Right lobe of liver (tissue), 4 donors: ENCODE measurements at regions not wholly inside any gene's neighbourhood (a gene's known extent, or its start where the extent isn't known, plus 50 kb on each side); places are given as distances from the start of the nearest gene placed in this dataset.

Experiments used
- CTCF ChIP-seq, 4 donors: fragments of 200-600 bp in 3 of 4; fragments of 450-650 bp in 1 of 4; IDR thresholded peaks; one replicate each; pipeline versions ENCODE4 v1.5.1 to v1.8.0; 2016 to 2022; ENCODE audit warnings: antibody characterized with exemption in 4 of 4, mild to moderate bottlenecking in 2 of 4
- POLR2A ChIP-seq: fragments of 450-650 bp; IDR thresholded peaks from one replicate; pipeline ENCODE4 v1.6.1; 2017; ENCODE audit warnings: antibody characterized with exemption, mild to moderate bottlenecking
- donor health status: DM: no; HTN: no; CAD: no.
- donor health status: DM: no; HTN: no; CAD: no.
- donor health status: DM: no; HTN: yes; CAD: no.

- TF ChIP-seq CTCF (IDR thresholded peaks at IDR 0.05) (no peak), POLR2A (no peak)
Observed at GRCh38 chr16:87037012-87037411, 280.2 kb downstream of the C16orf95 start.
